Cardiac muscle cell (in vitro differentiated cells and primary cell): ENCODE measurements at regions not wholly inside any gene's neighbourhood (a gene's known extent, or its start where the extent isn't known, plus 50 kb on each side); places are given as distances from the start of the nearest gene placed in this dataset.

Experiments
- DNase-seq, 2 donors: peaks; one replicate each; pipeline versions ENCODE4 v3.0.0 to v3.0.0-alpha.2; 2010 to 2017; ENCODE audit warnings: low read depth in 1 of 2, low spot score in 1 of 2
- H3K27ac ChIP-seq: fragments of 200-600 bp; sonication (generic); 2 replicates; pipeline ENCODE4 v1.5.1; 2016
- H3K27me3 ChIP-seq: fragments of 200-600 bp; sonication (generic); 2 replicates; pipeline ENCODE4 v1.6.0; 2016; ENCODE audit warnings: control low read depth
- H3K36me3 ChIP-seq: fragments of 200-600 bp; sonication (generic); 2 replicates; pipeline ENCODE4 v1.5.1; 2016; ENCODE audit warnings: control low read depth
- H3K4me1 ChIP-seq: fragments of 200-600 bp; sonication (generic); 2 replicates; pipeline ENCODE4 v1.8.1; 2017; ENCODE audit warnings: low read depth, mild to moderate bottlenecking, mixed run types
- H3K4me3 ChIP-seq: fragments of 200-600 bp; sonication (generic); 2 replicates; pipeline ENCODE4 v1.5.1; 2016; ENCODE audit warnings: mild to moderate bottlenecking
- H3K9me3 ChIP-seq: fragments of 200-600 bp; sonication (generic); 2 replicates; pipeline ENCODE4 v1.5.1; 2017; ENCODE audit warnings: low read depth, mild to moderate bottlenecking, control low read depth
- CTCF ChIP-seq: IDR thresholded peaks from 2 replicates; pipeline ENCODE4 v1.5.1; 2012; ENCODE audit warnings: low read depth, mild to moderate bottlenecking, low read length

GRCh38 chr7:117942780-117943179 lies 69.5 kb upstream of the CTTNBP2 start:
- no peaks in the 10 kb centered on the region for H3K4me1 ChIP-seq
- H3K36me3 ChIP-seq, result no peaks in the 10 kb centered on the region
- H3K27me3 ChIP-seq, result no peaks in the 10 kb centered on the region
- DNase-seq, result no peak
- H3K4me3 ChIP-seq, result no peak overlapping the region
- H3K27ac ChIP-seq, result no peak overlapping the region
- TF ChIP-seq CTCF, result no peak
- no peaks in the 10 kb centered on the region for H3K9me3 ChIP-seq

- no peak overlapping the region for H3K27ac ChIP-seq
- no peaks in the 10 kb centered on the region for H3K9me3 ChIP-seq
- H3K4me3 ChIP-seq, result no peak overlapping the region
- no peaks in the 10 kb centered on the region for H3K36me3 ChIP-seq
- H3K4me1 ChIP-seq, result no peaks in the 10 kb centered on the region
- H3K27me3 ChIP-seq, result no peaks in the 10 kb centered on the region
- TF ChIP-seq CTCF, result no peak
- no peak for DNase-seq
These were observed 71.6 kb upstream of the CTTNBP2 start for GRCh38 chr7:117944886-117945285.

- TF ChIP-seq CTCF, result no peak
- Histone ChIP-seq H3K9me3 (no peaks in the 10 kb centered on the region), H3K4me3 (no peak overlapping the region), H3K36me3 (no peaks in the 10 kb centered on the region), H3K27ac (no peak overlapping the region), H3K4me1 (no peaks in the 10 kb centered on the region), H3K27me3 (no peaks in the 10 kb centered on the region)
- no peak for DNase-seq
These were observed 73.0 kb upstream of the CTTNBP2 start for GRCh38 chr7:117946151-117946633.

- Histone ChIP-seq H3K4me3 (no peak overlapping the region), H3K36me3 (no peaks in the 10 kb centered on the region), H3K9me3 (no peaks in the 10 kb centered on the region), H3K27ac (no peak overlapping the region), H3K27me3 (no peaks in the 10 kb centered on the region), H3K4me1 (no peaks in the 10 kb centered on the region)
- TF ChIP-seq CTCF, result no peak
- DNase-seq, result no peak
These were observed 76.0 kb upstream of the CTTNBP2 start for GRCh38 chr7:117949232-117949631.

- Histone ChIP-seq H3K4me3 (no peak overlapping the region), H3K36me3 (no peaks in the 10 kb centered on the region), H3K4me1 (no peaks in the 10 kb centered on the region), H3K9me3 (no peaks in the 10 kb centered on the region), H3K27ac (no peak overlapping the region), H3K27me3 (no peaks in the 10 kb centered on the region)
- TF ChIP-seq CTCF, result no peak
- no peak for DNase-seq
These were observed 77.5 kb upstream of the CTTNBP2 start for GRCh38 chr7:117950601-117951260.

GRCh38 chr7:117951285-117951684 lies 78.0 kb upstream of the CTTNBP2 start:
- no peak for TF ChIP-seq CTCF
- no peaks in the 10 kb centered on the region for H3K36me3 ChIP-seq
- H3K4me3 ChIP-seq, result no peak overlapping the region
- no peaks in the 10 kb centered on the region for H3K9me3 ChIP-seq
- no peak for DNase-seq
- no peak overlapping the region for H3K27ac ChIP-seq
- H3K4me1 ChIP-seq, result no peaks in the 10 kb centered on the region
- no peaks in the 10 kb centered on the region for H3K27me3 ChIP-seq
